ENCODE measurements at regions not wholly inside any gene's neighbourhood (a gene's known extent, or its start where the extent isn't known, plus 50 kb on each side); places are given as distances from the start of the nearest gene placed in this dataset.

DNA sequence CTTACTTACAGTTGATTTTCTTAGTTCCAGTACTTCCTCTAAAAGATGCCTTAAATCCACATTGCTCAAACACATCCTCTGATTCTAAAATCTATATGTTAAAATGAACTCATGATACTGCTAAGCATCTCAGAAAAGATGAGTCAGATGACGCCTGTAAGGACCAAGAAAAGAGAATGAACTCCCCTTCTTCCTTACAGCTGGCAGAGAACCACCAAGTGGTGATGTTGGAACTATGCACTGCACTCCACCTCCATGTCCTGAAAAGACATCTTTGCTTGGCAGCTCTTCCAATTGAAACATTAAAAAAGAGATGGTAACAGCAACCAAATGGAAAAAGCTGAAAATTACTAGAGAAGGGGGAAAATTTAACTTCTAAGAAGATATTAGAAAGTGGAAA is 648.8 kb downstream of the PTPRC start:
- Histone ChIP-seq H3K9ac (ENCODE audit: low read depth, low read length) (no peak overlapping the region), H3K4me1 (ENCODE audit: insufficient read depth, low read length) (no peaks in the 10 kb centered on the region)

DNA sequence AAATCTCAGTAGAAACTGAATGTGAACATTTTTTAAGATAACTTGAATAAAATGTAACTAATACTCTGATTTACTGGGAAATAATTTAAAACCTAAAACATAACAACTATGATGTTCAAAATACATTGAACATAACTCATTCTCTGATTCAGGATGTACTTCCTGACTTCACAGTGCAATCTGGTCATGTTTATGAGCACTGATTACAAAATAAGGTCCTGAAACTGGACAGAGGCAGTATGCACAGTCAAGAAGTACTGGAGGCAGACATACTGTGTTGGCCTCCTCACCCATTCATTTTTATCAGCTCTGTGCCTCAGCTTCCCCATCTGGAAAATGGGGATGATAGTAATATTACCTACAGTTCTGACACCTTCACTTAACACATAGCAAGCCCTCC is 651.3 kb downstream of the PTPRC start:
- Histone ChIP-seq H3K4me1 (ENCODE audit: insufficient read depth, low read length) (no peaks in the 10 kb centered on the region), H3K9me3 (ENCODE audit: control insufficient read depth, insufficient read depth, low read length) (no peaks in the 10 kb centered on the region), H3K36me3 (ENCODE audit: insufficient read depth, low read length) (no peaks in the 10 kb centered on the region), H3K9ac (ENCODE audit: low read depth, low read length) (no peak overlapping the region)

More for the DNA sequence above, 648.8 kb downstream of the PTPRC start:
- Histone ChIP-seq H3K9me3 (ENCODE audit: control insufficient read depth, insufficient read depth, low read length) (no peaks in the 10 kb centered on the region), H3K36me3 (ENCODE audit: insufficient read depth, low read length) (no peaks in the 10 kb centered on the region)

DNA sequence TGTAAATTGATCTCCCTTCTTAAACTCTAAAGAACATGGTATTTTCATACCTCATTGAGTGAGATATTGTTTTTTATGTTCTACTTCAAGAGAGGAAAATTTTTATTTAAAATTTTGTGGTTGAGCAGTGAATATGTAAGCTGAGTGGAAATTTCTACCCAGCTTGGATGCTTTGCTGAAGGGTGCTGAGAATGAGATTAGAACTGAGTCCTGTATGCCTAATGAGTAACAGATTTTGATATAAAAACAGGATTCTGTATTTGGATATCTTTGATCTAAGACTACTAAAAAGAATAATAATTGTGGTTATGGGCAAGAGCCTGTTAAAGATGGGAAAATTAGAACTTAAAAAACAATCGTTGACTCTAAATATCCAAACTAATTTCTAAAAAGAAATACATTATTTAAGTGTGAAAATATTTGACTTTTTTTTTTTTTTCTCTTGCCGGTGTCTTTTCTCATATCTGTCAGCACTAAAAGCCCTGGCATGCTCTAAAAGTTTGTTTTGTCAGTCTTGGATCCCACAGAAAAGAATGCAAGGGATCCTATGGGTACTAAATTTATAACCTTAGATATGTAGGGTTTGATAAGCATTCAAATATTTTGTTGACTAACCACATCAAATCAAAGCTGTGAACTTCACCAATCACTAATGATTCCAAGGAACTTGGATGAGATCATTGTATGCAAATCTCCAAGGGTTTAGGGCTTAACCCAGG is 652.3 kb downstream of the PTPRC start:
- Histone ChIP-seq H3K4me1 (ENCODE audit: insufficient read depth, low read length) (no peaks in the 10 kb centered on the region), H3K9ac (ENCODE audit: low read depth, low read length) (no peak overlapping the region), H3K9me3 (ENCODE audit: control insufficient read depth, insufficient read depth, low read length) (no peaks in the 10 kb centered on the region), H3K36me3 (ENCODE audit: insufficient read depth, low read length) (no peaks in the 10 kb centered on the region)

DNA sequence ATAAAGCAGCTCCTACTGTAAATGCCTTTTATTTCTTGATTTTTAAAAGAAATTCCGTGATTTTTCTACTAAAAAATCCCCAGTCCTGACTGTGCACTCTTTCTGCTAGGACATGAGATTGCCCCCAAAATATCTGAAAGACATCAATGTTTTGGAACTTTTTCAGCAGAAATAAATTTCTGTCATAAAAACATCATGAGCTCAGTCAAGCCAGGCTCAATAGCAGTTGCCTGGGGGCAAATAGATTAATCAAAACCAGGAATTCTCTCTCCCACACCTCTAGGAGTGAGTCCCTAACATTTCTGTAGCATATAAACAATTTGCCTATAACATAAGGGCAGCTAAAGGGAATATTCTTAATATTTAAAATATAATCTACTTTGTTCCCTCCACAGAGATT is 654.1 kb downstream of the PTPRC start:
- no peaks in the 10 kb centered on the region for H3K4me1 ChIP-seq (ENCODE audit: insufficient read depth, low read length)
- no peak overlapping the region for H3K9ac ChIP-seq (ENCODE audit: low read depth, low read length)
- H3K36me3 ChIP-seq (ENCODE audit: insufficient read depth, low read length): no peaks in the 10 kb centered on the region
- H3K9me3 ChIP-seq (ENCODE audit: control insufficient read depth, insufficient read depth, low read length): no peaks in the 10 kb centered on the region

DNA sequence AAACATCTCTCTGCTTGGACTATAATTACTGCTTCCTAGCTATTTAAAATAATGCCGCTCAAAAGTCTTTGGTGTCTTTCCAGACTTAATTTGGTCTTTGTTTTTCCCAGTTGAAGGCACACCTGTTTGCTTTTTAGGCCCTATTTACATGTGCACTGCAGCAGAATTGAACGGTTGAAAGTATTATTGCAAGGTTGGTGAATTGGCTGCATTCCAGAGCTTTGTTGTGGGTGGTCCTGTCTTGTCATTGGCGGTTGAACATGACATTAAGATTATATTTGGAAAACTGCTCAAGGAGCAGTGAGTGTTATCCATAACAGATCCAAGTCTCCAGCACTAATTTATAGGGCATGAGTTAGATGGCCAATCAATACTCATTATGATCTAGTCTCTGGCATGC is 656.3 kb downstream of the PTPRC start:
- Histone ChIP-seq H3K9ac (ENCODE audit: low read depth, low read length) (no peak overlapping the region), H3K4me1 (ENCODE audit: insufficient read depth, low read length) (no peaks in the 10 kb centered on the region), H3K36me3 (ENCODE audit: insufficient read depth, low read length) (no peaks in the 10 kb centered on the region), H3K9me3 (ENCODE audit: control insufficient read depth, insufficient read depth, low read length) (no peaks in the 10 kb centered on the region)

DNA sequence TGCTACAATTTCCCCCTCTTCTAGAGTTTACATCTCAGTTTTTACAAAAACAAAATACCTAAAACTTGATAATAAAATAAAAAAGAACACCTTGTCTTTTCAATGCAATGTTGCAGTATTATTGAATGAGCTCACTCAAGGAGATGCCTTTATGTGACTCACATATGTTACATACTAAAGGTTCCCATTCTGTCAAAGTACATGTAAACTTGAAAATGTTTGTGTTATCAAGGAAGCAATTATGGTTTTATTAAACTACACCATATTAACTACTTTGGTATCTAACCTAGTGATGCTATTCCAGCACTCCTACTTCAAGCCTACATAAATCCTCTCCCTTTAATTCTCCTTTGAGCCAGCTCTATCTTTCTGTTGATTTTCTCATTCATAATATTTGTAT is 658.3 kb downstream of the PTPRC start:
- H3K4me1 ChIP-seq (ENCODE audit: insufficient read depth, low read length): no peaks in the 10 kb centered on the region
- no peaks in the 10 kb centered on the region for H3K9me3 ChIP-seq (ENCODE audit: control insufficient read depth, insufficient read depth, low read length)
- H3K9ac ChIP-seq (ENCODE audit: low read depth, low read length): no peak overlapping the region
- no peaks in the 10 kb centered on the region for H3K36me3 ChIP-seq (ENCODE audit: insufficient read depth, low read length)

DNA sequence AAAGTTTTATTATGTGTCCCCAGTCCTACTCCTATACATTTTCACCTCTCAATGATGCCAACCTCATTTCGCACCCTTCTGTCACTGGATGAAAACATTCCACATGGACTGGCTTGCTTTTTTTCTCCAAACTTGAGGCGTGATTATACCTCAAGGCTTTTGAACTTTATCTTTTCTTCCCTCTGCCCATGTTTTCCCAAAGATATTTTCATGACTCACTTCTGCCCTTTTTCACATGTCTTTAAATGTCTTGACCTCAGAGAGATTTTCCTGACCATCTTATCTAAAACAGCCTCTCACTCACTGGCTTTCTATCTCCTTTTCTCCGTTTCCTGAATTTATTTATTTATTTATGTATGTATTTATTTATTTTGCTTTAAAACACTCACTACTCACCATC is 659.0 kb downstream of the PTPRC start:
- Histone ChIP-seq H3K36me3 (ENCODE audit: insufficient read depth, low read length) (no peaks in the 10 kb centered on the region), H3K9ac (ENCODE audit: low read depth, low read length) (no peak overlapping the region), H3K9me3 (ENCODE audit: control insufficient read depth, insufficient read depth, low read length) (no peaks in the 10 kb centered on the region), H3K4me1 (ENCODE audit: insufficient read depth, low read length) (no peaks in the 10 kb centered on the region)

DNA sequence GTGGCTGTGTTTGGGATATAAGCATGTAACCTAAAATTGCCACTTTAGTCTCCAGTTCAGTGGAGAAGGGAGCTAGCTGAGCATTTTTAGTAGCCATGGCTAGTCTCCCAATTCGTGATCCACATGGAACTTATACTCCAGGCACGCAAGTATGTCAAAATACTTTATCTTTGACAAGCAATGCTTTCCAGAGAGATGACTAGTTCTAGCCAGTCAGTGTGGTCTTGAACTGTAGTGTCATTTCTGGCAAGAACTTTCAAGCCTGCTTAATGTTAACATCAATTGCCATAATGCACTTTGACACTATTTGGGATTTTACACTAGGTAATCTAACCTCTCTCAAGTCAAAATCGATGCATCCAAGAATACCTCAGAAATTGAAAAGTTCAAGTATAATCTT is 660.0 kb downstream of the PTPRC start:
- no peak overlapping the region for H3K9ac ChIP-seq (ENCODE audit: low read depth, low read length)
- no peaks in the 10 kb centered on the region for H3K9me3 ChIP-seq (ENCODE audit: control insufficient read depth, insufficient read depth, low read length)
- no peaks in the 10 kb centered on the region for H3K36me3 ChIP-seq (ENCODE audit: insufficient read depth, low read length)
- H3K4me1 ChIP-seq (ENCODE audit: insufficient read depth, low read length): peaks cover under 1% of the 10 kb centered on the region; the same call in 1 of the 2 replicates

DNA sequence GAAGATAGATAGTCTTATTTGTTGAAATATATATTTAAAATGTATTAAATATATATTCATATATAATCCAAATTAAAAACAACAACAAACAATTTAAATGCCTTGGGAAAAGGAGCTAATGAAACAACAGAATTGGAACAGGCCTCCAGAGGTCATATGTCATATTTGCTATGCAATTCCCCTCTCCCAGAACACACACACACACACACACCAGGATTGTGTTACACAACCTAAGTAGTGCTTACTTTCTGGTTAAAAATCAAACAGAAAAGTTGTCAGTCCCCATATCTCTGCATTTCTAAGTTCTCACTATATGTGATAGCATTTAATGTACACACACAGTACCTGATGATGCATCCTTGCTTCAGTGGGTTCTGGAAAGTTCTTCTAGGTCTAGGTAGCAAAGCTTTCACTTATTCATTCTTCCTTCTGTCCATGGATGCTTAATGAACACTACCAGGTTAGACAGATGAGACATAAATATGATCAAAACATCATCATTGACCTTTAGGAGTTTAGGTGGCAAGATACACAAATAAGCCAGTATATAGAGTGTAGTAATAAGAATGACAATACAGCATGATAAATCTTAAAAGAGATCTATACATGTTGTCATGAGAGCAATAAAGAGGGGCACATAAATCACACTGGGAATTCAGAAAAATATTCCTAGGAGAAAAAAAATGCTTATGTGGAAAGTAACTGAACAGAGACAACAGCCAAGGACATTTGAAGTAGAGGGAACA is 662.8 kb downstream of the PTPRC start:
- H3K36me3 ChIP-seq (ENCODE audit: insufficient read depth, low read length): no peaks in the 10 kb centered on the region
- no peaks in the 10 kb centered on the region for H3K9me3 ChIP-seq (ENCODE audit: control insufficient read depth, insufficient read depth, low read length)
- no peak overlapping the region for H3K9ac ChIP-seq (ENCODE audit: low read depth, low read length)
- peaks cover 4% of the 10 kb centered on the region; the same call in 1 of the 2 replicates for H3K4me1 ChIP-seq (ENCODE audit: insufficient read depth, low read length)

DNA sequence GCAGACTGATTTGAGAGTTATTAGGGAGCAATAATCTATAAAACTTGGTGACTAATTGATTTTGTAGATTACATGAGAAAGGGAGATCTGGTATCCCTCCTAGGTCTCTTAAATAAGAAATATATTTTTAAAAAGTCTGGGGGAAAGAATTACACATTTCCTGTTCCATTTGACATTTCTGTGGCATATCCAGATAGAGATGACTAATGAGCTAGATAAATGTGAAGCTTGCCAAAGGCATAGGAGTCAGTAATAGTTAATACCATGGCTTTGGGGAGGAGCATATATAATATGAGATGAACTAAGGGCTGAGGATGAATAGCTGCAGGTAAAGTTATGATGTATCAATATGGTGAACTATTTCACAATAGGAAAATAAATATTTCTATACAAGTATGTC is 663.7 kb downstream of the PTPRC start:
- peaks cover 4% of the 10 kb centered on the region; the same call in 1 of the 2 replicates for H3K4me1 ChIP-seq (ENCODE audit: insufficient read depth, low read length)
- H3K9me3 ChIP-seq (ENCODE audit: control insufficient read depth, insufficient read depth, low read length): no peaks in the 10 kb centered on the region
- H3K36me3 ChIP-seq (ENCODE audit: insufficient read depth, low read length): no peaks in the 10 kb centered on the region
- no peak overlapping the region for H3K9ac ChIP-seq (ENCODE audit: low read depth, low read length)

DNA sequence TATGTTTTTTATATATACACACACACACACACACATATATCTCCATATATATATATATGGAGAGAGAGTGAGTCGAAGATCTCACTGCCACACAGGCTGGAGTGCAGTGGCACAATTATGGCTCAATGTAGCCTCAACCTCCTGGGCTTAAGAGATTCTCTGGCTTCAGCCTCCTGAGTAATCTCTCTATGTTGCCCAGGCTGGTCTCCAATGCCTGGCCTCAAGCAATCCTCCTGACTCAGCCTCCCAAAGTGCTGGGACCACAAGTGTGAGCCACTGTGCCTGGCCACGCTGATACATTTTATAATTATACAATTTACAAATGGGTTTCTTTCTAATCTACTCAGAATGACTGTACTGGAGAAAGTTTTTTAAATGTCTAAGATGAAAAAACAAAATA is 664.2 kb downstream of the PTPRC start:
- Histone ChIP-seq H3K36me3 (ENCODE audit: insufficient read depth, low read length) (no peaks in the 10 kb centered on the region), H3K9me3 (ENCODE audit: control insufficient read depth, insufficient read depth, low read length) (no peaks in the 10 kb centered on the region), H3K4me1 (ENCODE audit: insufficient read depth, low read length) (peaks cover 4% of the 10 kb centered on the region; the same call in 1 of the 2 replicates), H3K9ac (ENCODE audit: low read depth, low read length) (no peak overlapping the region)

DNA sequence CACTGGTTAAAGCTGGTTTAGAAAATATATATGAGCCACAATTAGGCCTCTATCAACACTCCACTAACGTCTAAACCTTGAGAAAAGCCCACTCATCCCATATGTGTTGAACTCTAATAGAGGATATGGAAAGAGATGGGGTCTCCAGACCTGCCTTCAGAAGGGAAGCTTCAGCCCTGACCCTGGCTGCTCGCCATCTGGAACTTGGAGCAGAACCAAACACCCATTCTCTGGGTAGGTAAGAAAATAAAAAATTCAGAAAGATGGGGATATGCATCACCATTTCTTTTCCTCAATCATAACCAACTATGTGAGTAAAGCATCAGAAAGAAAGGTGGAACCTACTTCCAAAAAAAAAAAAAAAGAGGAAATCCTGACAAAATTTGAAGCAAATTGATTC is 666.2 kb downstream of the PTPRC start:
- H3K9me3 ChIP-seq (ENCODE audit: control insufficient read depth, insufficient read depth, low read length): no peaks in the 10 kb centered on the region
- peaks cover 4% of the 10 kb centered on the region; the same call in 1 of the 2 replicates for H3K4me1 ChIP-seq (ENCODE audit: insufficient read depth, low read length)
- no peak overlapping the region for H3K9ac ChIP-seq (ENCODE audit: low read depth, low read length)
- no peaks in the 10 kb centered on the region for H3K36me3 ChIP-seq (ENCODE audit: insufficient read depth, low read length)

DNA sequence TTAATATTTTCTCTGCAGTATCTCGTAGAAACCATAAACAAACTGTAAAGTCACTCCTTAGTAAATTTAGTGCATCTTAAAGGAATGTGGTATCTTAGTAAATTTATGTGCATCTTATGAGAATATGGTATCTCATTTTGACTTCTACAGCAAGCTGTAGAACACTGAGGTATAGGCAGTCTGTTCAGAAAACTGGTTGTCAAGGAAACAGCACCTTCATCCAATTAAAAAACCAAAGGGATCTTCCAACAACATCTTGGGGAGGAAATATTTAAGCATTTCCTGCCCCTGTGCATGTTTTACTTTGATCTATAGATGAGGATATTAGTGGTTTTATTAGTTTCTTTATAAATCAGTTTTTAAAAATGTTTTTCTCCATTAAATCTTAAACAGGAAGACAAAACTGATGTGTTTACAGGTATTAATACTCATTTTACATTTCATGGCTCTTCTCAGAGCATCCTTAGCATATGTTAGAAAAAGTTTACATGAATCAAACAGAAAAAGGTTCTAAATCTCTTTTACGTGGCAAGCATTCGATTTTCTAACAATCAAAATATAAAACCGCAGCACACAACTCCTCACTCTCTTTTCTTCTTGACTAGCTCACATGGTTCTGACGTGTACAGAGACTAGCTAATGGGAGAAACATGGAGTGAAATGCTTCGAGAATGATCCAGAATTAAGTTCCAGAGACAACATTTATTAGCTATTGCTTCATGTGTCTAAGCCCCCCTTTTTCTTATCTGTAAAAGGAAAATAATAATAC is 668.8 kb downstream of the PTPRC start:
- no peaks in the 10 kb centered on the region for H3K9me3 ChIP-seq (ENCODE audit: control insufficient read depth, insufficient read depth, low read length)
- H3K36me3 ChIP-seq (ENCODE audit: insufficient read depth, low read length): no peaks in the 10 kb centered on the region
- H3K9ac ChIP-seq (ENCODE audit: low read depth, low read length): no peak overlapping the region
- peaks cover 18% of the 10 kb centered on the region for H3K4me1 ChIP-seq (ENCODE audit: insufficient read depth, low read length)

DNA sequence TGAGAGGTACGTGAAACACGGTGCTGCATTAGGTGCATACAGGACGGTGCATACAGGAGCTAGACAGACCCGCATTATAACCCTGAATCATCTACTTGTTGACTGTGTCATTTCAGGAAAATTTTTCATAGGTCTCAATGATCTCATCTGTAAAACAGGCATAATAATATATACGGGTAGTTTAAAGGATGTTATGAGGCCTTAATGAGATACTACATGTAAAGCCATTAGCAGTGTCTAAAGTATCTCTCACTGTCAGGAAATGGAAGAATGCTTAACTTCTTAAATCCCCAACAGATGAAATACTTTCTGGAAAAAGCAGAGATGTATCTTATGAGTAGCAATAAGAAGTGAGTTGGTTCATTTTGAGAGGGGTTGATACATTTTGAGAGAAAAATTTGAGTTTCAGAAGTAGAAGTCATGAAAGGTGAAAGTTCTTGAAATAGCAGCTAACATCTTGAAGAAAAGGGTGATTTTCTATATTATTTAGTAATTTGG is 669.6 kb downstream of the PTPRC start:
- Histone ChIP-seq H3K4me1 (ENCODE audit: insufficient read depth, low read length) (peaks cover 18% of the 10 kb centered on the region), H3K9me3 (ENCODE audit: control insufficient read depth, insufficient read depth, low read length) (no peaks in the 10 kb centered on the region), H3K9ac (ENCODE audit: low read depth, low read length) (no peak overlapping the region), H3K36me3 (ENCODE audit: insufficient read depth, low read length) (no peaks in the 10 kb centered on the region)
